ENCODE measurements at regions not wholly inside any gene's neighbourhood (a gene's known extent, or its start where the extent isn't known, plus 50 kb on each side); places are given as distances from the start of the nearest gene placed in this dataset.

GRCh38 chr10:6969659-6970058, 389.6 kb upstream of the PRKCQ start:
- no peak for DNase-seq (ENCODE audit: low read depth)
- TF ChIP-seq, protein P1, sequence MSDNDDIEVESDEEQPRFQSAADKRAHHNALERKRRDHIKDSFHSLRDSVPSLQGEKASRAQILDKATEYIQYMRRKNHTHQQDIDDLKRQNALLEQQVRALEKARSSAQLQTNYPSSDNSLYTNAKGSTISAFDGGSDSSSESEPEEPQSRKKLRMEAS (IDR thresholded peaks at IDR 0.05; ENCODE audit: low read depth, low read length): no peak
- TF ChIP-seq CTCF (IDR thresholded peaks at IDR 0.05; ENCODE audit: low read depth, low read length) (no peak), POLR2A (IDR thresholded peaks at IDR 0.05; ENCODE audit: extremely low read depth, insufficient read length) (no peak), MYC (IDR thresholded peaks at IDR 0.05; ENCODE audit: low read depth, low read length) (no peak)

GRCh38 chr10:6964543-6964942, 384.5 kb upstream of the PRKCQ start:
- no peak for DNase-seq (ENCODE audit: low read depth)
- no peak for TF ChIP-seq POLR2A (IDR thresholded peaks at IDR 0.05; ENCODE audit: extremely low read depth, insufficient read length)
- TF ChIP-seq, protein P1 (IDR thresholded peaks at IDR 0.05; ENCODE audit: low read depth, low read length): no peak
- H3K4me3 ChIP-seq (ENCODE audit: low read depth, low read length): no peak overlapping the region

More at GRCh38 chr10:6969659-6970058, 389.6 kb upstream of the PRKCQ start:
- H3K4me3 ChIP-seq (ENCODE audit: low read depth, low read length): no peak overlapping the region

DNA sequence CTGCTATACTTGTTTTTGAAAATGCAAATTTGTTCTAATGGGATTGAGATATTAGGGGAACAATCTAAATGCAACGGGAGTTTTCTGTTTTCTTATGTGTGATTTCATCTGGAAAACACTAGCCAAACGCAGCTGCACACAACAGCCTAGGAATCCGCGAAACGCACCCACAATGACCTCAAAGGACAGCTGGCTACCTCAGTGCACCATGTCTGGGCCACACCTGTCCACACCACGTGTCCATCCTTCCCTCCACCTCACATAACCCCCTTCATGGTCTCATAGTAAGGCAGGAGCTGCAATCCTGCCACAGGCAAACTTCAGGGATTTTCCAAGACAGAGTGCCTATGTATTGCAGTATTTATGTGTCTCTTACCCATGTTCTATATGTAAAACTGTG, 382.5 kb upstream of the PRKCQ start:
- DNase-seq (ENCODE audit: low read depth): no peak
- no peak overlapping the region for H3K4me3 ChIP-seq (ENCODE audit: low read depth, low read length)
- TF ChIP-seq MYC (IDR thresholded peaks at IDR 0.05; ENCODE audit: low read depth, low read length) (no peak), POLR2A (IDR thresholded peaks at IDR 0.05; ENCODE audit: extremely low read depth, insufficient read length) (no peak), CTCF (IDR thresholded peaks at IDR 0.05; ENCODE audit: low read depth, low read length) (no peak)

DNA sequence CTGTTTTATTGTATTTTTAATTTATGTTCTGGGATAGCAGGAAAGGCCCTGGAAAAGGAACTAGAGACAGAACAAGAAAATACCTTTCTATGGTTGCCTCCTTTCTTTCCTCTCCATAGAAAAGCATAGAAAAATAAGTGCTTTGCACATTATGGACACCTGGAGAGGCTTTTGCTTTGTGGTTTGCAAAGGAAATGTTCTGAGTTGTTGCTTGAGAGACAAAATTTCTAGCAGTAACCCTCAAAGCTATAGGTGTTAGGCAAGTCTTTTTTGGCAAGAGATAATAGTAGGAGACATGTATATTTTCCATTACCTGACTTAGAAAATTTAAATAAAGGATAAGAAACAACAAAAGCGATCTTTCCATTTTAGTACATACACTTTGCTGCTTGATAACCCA, 378.6 kb upstream of the PRKCQ start:
- DNase-seq (ENCODE audit: low read depth): no peak
- H3K4me3 ChIP-seq (ENCODE audit: low read depth, low read length): no peak overlapping the region
- TF ChIP-seq MYC (IDR thresholded peaks at IDR 0.05; ENCODE audit: low read depth, low read length) (no peak), POLR2A (IDR thresholded peaks at IDR 0.05; ENCODE audit: extremely low read depth, insufficient read length) (no peak), CTCF (IDR thresholded peaks at IDR 0.05; ENCODE audit: low read depth, low read length) (no peak)
- TF ChIP-seq, protein P1 (IDR thresholded peaks at IDR 0.05; ENCODE audit: low read depth, low read length): no peak

DNA sequence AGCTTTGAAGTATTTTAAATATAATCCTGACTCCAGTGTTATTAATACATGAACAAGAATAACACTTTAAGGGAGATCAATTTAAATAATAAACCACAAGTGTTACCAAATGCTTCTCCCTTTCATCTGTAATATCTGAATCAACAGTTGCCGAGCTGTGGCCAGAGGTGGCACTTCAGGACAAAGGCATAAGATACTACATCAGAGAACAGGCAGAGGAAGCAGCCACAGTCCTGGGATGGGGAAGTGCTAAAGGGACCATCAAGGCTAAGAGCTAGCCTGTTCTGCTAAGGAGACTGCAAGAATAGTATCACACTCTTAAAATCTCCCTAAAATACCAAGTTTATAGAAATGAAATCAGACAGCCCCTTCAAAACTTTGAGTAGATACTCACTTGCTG, 378.2 kb upstream of the PRKCQ start:
- no peak overlapping the region for H3K4me3 ChIP-seq (ENCODE audit: low read depth, low read length)
- TF ChIP-seq, protein P1 (IDR thresholded peaks at IDR 0.05; ENCODE audit: low read depth, low read length): no peak
- no peak for TF ChIP-seq POLR2A (IDR thresholded peaks at IDR 0.05; ENCODE audit: extremely low read depth, insufficient read length)
- TF ChIP-seq MYC (IDR thresholded peaks at IDR 0.05; ENCODE audit: low read depth, low read length): no peak
- no peak for TF ChIP-seq CTCF (IDR thresholded peaks at IDR 0.05; ENCODE audit: low read depth, low read length)
- DNase-seq (ENCODE audit: low read depth): peak; percentile 70

- TF ChIP-seq CTCF (IDR thresholded peaks at IDR 0.05; ENCODE audit: low read depth, low read length) (no peak), MYC (IDR thresholded peaks at IDR 0.05; ENCODE audit: low read depth, low read length) (no peak), POLR2A (IDR thresholded peaks at IDR 0.05; ENCODE audit: extremely low read depth, insufficient read length) (no peak)
- TF ChIP-seq, protein P1 (IDR thresholded peaks at IDR 0.05; ENCODE audit: low read depth, low read length): no peak
- no peak overlapping the region for H3K4me3 ChIP-seq (ENCODE audit: low read depth, low read length)
- DNase-seq (ENCODE audit: low read depth): no peak
These were observed 377.8 kb upstream of the PRKCQ start for GRCh38 chr10:6957851-6958250.

Data from NB4 (cell line).